ENCODE measurements at regions not wholly inside any gene's neighbourhood (a gene's known extent, or its start where the extent isn't known, plus 50 kb on each side); places are given as distances from the start of the nearest gene placed in this dataset.

- TF ChIP-seq CTCF (optimal IDR thresholded peaks at IDR 0.05 in 1 of 3, IDR thresholded peaks at IDR 0.05 in 1 of 3, conservative IDR thresholded peaks at IDR 0.05 in 1 of 3; ENCODE audit: extremely low read depth in 1 of 3, insufficient read depth in 2 of 3, low read length in 3 of 3) (no peak), EZH2 (IDR thresholded peaks at IDR 0.05; ENCODE audit: low read length) (no peak)
Measured at GRCh38 chr12:39012870-39013269, 107.5 kb upstream of the CPNE8 start.

Data from keratinocyte (primary cell).